Kidney (tissue), 13 donors: ENCODE measurements at regions not wholly inside any gene's neighbourhood (a gene's known extent, or its start where the extent isn't known, plus 50 kb on each side); places are given as distances from the start of the nearest gene placed in this dataset.
"Not testable (repeated sequence)": the region's sequence is repeated elsewhere in the genome, so short reads cannot be mapped to it uniquely, and the experiment has no call there.

Experiments
- DNase-seq, 5 donors: peaks; one replicate each; pipeline ENCODE4 v3.0.0-alpha.2; 2013 to 2020
- FAIRE-seq: peaks from 2 replicates; lab custom pipeline; 2012; peaks lifted over from hg19 to GRCh38; lab: Jason Lieb, UNC
- H3K27ac ChIP-seq, 2 donors: one replicate each; pipeline ENCODE4 v1.7.0; 2013; ENCODE audit warnings: low read depth in 2 of 2, low read length in 2 of 2, inconsistent platforms in 1 of 2
- H3K27me3 ChIP-seq: one replicate; pipeline ENCODE4 v1.7.1; 2013; ENCODE audit warnings: low read length, inconsistent platforms; ENCODE audit not compliant: control insufficient read depth, insufficient read depth
- H3K36me3 ChIP-seq, 3 donors: one replicate each; pipeline versions ENCODE4 v1.7.0 to v1.7.1; 2013; ENCODE audit warnings: low read length in 3 of 3, control low read depth in 1 of 3, inconsistent platforms in 1 of 3; ENCODE audit not compliant: insufficient read depth in 3 of 3, control insufficient read depth in 2 of 3
- H3K4me1 ChIP-seq, 3 donors: one replicate each; pipeline versions ENCODE4 v1.7.0 to v1.7.1; 2013; ENCODE audit warnings: low read length in 3 of 3, inconsistent platforms in 1 of 3, low read depth in 1 of 3; ENCODE audit not compliant: control insufficient read depth in 2 of 3, insufficient read depth in 2 of 3
- H3K4me3 ChIP-seq, 3 donors: one replicate each; pipeline versions ENCODE4 v1.7.0 to v1.8.1; 2013; ENCODE audit warnings: low read length in 3 of 3, control low read depth in 1 of 3, inconsistent platforms in 1 of 3
- H3K9ac ChIP-seq, 3 donors: one replicate each; pipeline versions ENCODE4 v1.7.0 to v1.7.1; 2013; ENCODE audit warnings: low read length in 3 of 3, control low read depth in 1 of 3, inconsistent platforms in 1 of 3
- H3K9me3 ChIP-seq, 3 donors: one replicate each; pipeline versions ENCODE4 v1.7.0 to v1.7.1; 2013; ENCODE audit warnings: low read length in 3 of 3, control low read depth in 1 of 3, inconsistent platforms in 1 of 3; ENCODE audit not compliant: control insufficient read depth in 2 of 3, insufficient read depth in 1 of 3
- intact Hi-C: fragments of 100-400 bp; cut with DNase I; formaldehyde crosslinking; loops from one replicate; pipeline ENCODE4 v1.11.1; 2022
- TF ChIP-seq, protein P1 (sequence below): IDR thresholded peaks from 3 replicates; pipeline ENCODE4 v1.5.1; 2012; ENCODE audit warnings: mild to moderate bottlenecking, moderate library complexity, borderline replicate concordance; ENCODE audit not compliant: insufficient read depth; ENCODE audit errors: extremely low read depth
- donor health status: control.
- donor health status: control.
- donor health status: control.
- donor health status: control.
- donor health status: control.
- donor health status: DM: yes; HTN: yes; CAD: no.
- donor health status: Normal renal cell carcinoma (clear cell type).

DNA sequence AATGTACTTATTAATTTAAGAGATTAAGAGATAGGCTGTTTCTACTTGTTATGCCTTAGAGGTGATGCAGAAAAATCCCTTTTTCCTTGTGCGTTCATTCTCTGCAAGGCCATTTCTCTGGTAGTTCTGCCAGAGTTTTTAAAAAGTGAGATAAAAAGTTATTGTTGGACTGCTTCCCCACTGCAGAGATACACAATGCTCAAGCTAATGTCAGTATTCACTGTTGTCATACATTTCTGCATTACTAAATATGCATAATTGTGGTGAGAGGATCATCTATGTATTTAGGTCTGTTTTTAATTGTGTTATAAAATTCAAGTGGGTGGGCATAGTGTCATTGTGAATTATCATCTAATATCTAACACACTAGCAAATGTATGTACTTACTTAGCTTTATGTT, 600.4 kb downstream of the HTR1B start:
- no peaks in the 10 kb centered on the region for H3K4me1 ChIP-seq
- FAIRE-seq (no peak), DNase-seq (no peak)
- no peak overlapping the region for H3K4me3 ChIP-seq
- no peak overlapping the region for H3K9ac ChIP-seq
- H3K27ac ChIP-seq, result no peak overlapping the region
- TF ChIP-seq, protein P1, sequence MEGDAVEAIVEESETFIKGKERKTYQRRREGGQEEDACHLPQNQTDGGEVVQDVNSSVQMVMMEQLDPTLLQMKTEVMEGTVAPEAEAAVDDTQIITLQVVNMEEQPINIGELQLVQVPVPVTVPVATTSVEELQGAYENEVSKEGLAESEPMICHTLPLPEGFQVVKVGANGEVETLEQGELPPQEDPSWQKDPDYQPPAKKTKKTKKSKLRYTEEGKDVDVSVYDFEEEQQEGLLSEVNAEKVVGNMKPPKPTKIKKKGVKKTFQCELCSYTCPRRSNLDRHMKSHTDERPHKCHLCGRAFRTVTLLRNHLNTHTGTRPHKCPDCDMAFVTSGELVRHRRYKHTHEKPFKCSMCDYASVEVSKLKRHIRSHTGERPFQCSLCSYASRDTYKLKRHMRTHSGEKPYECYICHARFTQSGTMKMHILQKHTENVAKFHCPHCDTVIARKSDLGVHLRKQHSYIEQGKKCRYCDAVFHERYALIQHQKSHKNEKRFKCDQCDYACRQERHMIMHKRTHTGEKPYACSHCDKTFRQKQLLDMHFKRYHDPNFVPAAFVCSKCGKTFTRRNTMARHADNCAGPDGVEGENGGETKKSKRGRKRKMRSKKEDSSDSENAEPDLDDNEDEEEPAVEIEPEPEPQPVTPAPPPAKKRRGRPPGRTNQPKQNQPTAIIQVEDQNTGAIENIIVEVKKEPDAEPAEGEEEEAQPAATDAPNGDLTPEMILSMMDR, result no peak
- intact Hi-C loops, result no loop called here
- H3K36me3 ChIP-seq, result no peaks in the 10 kb centered on the region
- no peaks in the 10 kb centered on the region for H3K9me3 ChIP-seq
- no peaks in the 10 kb centered on the region for H3K27me3 ChIP-seq

- FAIRE-seq (no peak), DNase-seq (peak in 1 of 5 donors; percentile 10)
- Histone ChIP-seq H3K4me1 (no peaks in the 10 kb centered on the region), H3K9me3 (no peaks in the 10 kb centered on the region), H3K36me3 (no peaks in the 10 kb centered on the region), H3K4me3 (no peak overlapping the region), H3K27ac (no peak overlapping the region), H3K9ac (no peak overlapping the region), H3K27me3 (no peaks in the 10 kb centered on the region)
- intact Hi-C loops, result no loop called here
- TF ChIP-seq, protein P1, result peak; percentile 36
Observed at GRCh38 chr6:76861403-76861802, 601.9 kb downstream of the HTR1B start.

DNA sequence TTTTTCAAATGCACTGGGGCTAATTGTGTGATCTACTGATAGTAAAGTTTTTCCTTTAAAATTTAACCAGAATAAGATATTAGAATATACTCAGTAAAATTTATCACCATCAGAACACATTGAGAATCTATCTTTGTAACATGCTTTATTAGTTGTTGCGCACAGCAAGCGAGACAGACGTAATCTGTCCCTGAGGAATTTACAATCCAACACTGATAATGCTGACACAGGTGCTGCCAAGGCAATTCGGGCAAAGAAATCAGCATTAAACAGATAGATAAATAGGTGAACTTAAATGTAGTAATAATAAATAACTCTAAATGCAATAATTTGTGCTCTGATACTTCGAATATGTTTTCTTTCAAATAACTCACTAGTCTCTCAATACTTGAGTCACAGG, 607.2 kb downstream of the HTR1B start:
- Histone ChIP-seq H3K27ac (no peak overlapping the region), H3K9ac (no peak overlapping the region), H3K36me3 (no peaks in the 10 kb centered on the region), H3K4me3 (no peak overlapping the region), H3K9me3 (no peaks in the 10 kb centered on the region), H3K27me3 (no peaks in the 10 kb centered on the region), H3K4me1 (no peaks in the 10 kb centered on the region)
- no peak for FAIRE-seq
- TF ChIP-seq, protein P1, result no peak
- no peak for DNase-seq
- intact Hi-C loops, result no loop called here

GRCh38 chr6:76852776-76853175, 610.5 kb downstream of the HTR1B start:
- no peaks in the 10 kb centered on the region for H3K9me3 ChIP-seq
- TF ChIP-seq, protein P1, result no peak
- no peaks in the 10 kb centered on the region for H3K4me1 ChIP-seq
- no peaks in the 10 kb centered on the region for H3K27me3 ChIP-seq
- no peak overlapping the region for H3K9ac ChIP-seq
- no peak overlapping the region for H3K27ac ChIP-seq
- H3K36me3 ChIP-seq, result no peaks in the 10 kb centered on the region
- intact Hi-C loops, result no loop called here
- DNase-seq, result no peak
- no peak overlapping the region for H3K4me3 ChIP-seq
- FAIRE-seq, result no peak

DNA sequence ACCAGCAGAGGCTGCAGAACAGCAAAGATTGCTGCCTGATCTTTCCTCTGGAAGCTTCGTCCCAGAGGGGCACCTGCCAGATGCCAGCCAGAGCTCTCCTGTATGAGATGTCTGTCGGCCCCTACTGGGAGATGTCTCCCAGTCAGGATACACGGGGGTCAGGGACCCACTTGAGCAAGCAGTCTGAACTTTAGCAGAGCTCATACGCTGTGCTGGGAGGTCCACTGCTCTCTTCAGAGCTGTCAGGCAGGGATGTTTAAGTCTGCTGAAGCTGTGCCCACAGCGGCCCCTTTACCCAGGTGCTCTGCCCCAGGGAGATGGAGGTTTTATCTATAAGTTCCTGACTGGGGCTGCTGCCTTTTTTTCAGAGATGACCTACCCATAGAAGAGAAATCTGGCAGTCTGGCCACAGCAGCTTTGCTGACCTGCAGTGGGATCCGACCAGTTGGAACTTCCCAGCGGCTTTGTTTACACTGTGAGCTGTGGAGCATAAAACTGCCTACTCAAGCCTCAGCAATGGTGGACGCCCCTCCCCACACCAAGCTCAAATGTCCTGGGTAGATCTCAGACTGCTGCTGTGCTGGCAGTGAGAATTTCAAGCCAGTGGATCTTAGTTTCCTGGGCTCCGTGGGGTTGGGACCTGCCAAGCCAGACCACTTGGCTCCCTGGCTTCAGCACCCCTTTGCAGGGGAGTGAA, 613.9 kb downstream of the HTR1B start:
- Histone ChIP-seq H3K4me3 (peak overlapping the region in 2 of 3 donors; percentile 29 to 35), H3K9ac (peak overlapping the region in 1 of 3 donors; percentile 12)
- FAIRE-seq, H3K27me3 ChIP-seq, H3K4me1 ChIP-seq, intact Hi-C loops, H3K9me3 ChIP-seq, H3K36me3 ChIP-seq, H3K27ac ChIP-seq: not testable (repeated sequence)
- DNase-seq, result peak; percentile 30 to 79 (median 62)
